Neural crest cell (in vitro differentiated cells): ENCODE measurements at regions not wholly inside any gene's neighbourhood (a gene's known extent, or its start where the extent isn't known, plus 50 kb on each side); places are given as distances from the start of the nearest gene placed in this dataset.

Experiments used
- DNase-seq: peaks from one replicate; pipeline ENCODE4 v3.0.0; 2021; ENCODE audit warnings: low read depth, mixed read lengths, low spot score
- H3K27ac Mint-ChIP-seq: one replicate; pipeline ENCODE4 v1.8.0; 2021; ENCODE audit warnings: mild to moderate bottlenecking, mixed read lengths; ENCODE audit not compliant: unreplicated experiment
- H3K27me3 Mint-ChIP-seq: 2 replicates; pipeline ENCODE4 v1.8.0; 2021; ENCODE audit warnings: low read depth, mild to moderate bottlenecking, mixed read lengths
- H3K36me3 Mint-ChIP-seq: 2 replicates; pipeline ENCODE4 v1.8.0; 2021; ENCODE audit warnings: low read depth, mild to moderate bottlenecking, mixed read lengths
- H3K4me1 Mint-ChIP-seq: 2 replicates; pipeline ENCODE4 v1.8.0; 2021; ENCODE audit warnings: mixed read lengths
- H3K4me3 Mint-ChIP-seq: one replicate; pipeline ENCODE4 v1.8.0; 2021; ENCODE audit warnings: mild to moderate bottlenecking, mixed read lengths
- H3K9me3 Mint-ChIP-seq: 2 replicates; pipeline ENCODE4 v1.8.0; 2021; ENCODE audit warnings: mixed read lengths
- CTCF ChIP-seq: fragments of 200-600 bp; sonication (generic); conservative IDR thresholded peaks from 2 replicates; pipeline ENCODE4 v1.5.0; 2021; ENCODE audit warnings: antibody characterized with exemption, mild to moderate bottlenecking

GRCh38 chr18:76672627-76673026, 149.7 kb upstream of the ZNF236 start:
- H3K4me1 Mint-ChIP-seq, result no peaks in the 10 kb centered on the region
- H3K4me3 Mint-ChIP-seq, result no peak overlapping the region
- H3K27me3 Mint-ChIP-seq, result no peaks in the 10 kb centered on the region
- TF ChIP-seq CTCF, result no peak
- H3K27ac Mint-ChIP-seq, result no peak overlapping the region
- DNase-seq, result no peak
- H3K36me3 Mint-ChIP-seq, result no peaks in the 10 kb centered on the region
- H3K9me3 Mint-ChIP-seq, result no peaks in the 10 kb centered on the region

- Mint-ChIP-seq H3K9me3 (no peaks in the 10 kb centered on the region), H3K4me1 (no peaks in the 10 kb centered on the region), H3K36me3 (no peaks in the 10 kb centered on the region), H3K4me3 (no peak overlapping the region), H3K27ac (no peak overlapping the region), H3K27me3 (no peaks in the 10 kb centered on the region)
- DNase-seq, result no peak
- TF ChIP-seq CTCF, result no peak
These were observed 151.6 kb upstream of the ZNF236 start for GRCh38 chr18:76670564-76671288.

- Mint-ChIP-seq H3K4me3 (no peak overlapping the region), H3K4me1 (no peaks in the 10 kb centered on the region), H3K27ac (no peak overlapping the region), H3K36me3 (no peaks in the 10 kb centered on the region), H3K9me3 (no peaks in the 10 kb centered on the region), H3K27me3 (no peaks in the 10 kb centered on the region)
- TF ChIP-seq CTCF, result no peak
- no peak for DNase-seq
These were observed 153.8 kb upstream of the ZNF236 start for GRCh38 chr18:76668546-76668945.

- no peaks in the 10 kb centered on the region for H3K36me3 Mint-ChIP-seq
- no peak overlapping the region for H3K27ac Mint-ChIP-seq
- no peaks in the 10 kb centered on the region for H3K27me3 Mint-ChIP-seq
- H3K9me3 Mint-ChIP-seq, result no peaks in the 10 kb centered on the region
- TF ChIP-seq CTCF, result no peak
- H3K4me3 Mint-ChIP-seq, result no peak overlapping the region
- no peaks in the 10 kb centered on the region for H3K4me1 Mint-ChIP-seq
- DNase-seq, result no peak
These were observed 154.2 kb upstream of the ZNF236 start for GRCh38 chr18:76668119-76668518.

GRCh38 chr18:76667603-76668002, 154.8 kb upstream of the ZNF236 start:
- H3K27me3 Mint-ChIP-seq, result no peaks in the 10 kb centered on the region
- no peak overlapping the region for H3K4me3 Mint-ChIP-seq
- no peaks in the 10 kb centered on the region for H3K4me1 Mint-ChIP-seq
- H3K9me3 Mint-ChIP-seq, result no peaks in the 10 kb centered on the region
- TF ChIP-seq CTCF, result no peak
- no peaks in the 10 kb centered on the region for H3K36me3 Mint-ChIP-seq
- H3K27ac Mint-ChIP-seq, result no peak overlapping the region
- no peak for DNase-seq
